A549 (cell line): ENCODE measurements at regions not wholly inside any gene's neighbourhood (a gene's known extent, or its start where the extent isn't known, plus 50 kb on each side); places are given as distances from the start of the nearest gene placed in this dataset.
A peak's percentile ranks its signal among the peaks of the same experiment; 100 is the strongest.

Source experiments
- ATAC-seq, 2 experiments: fragments of 200-7000 bp in 1 of 2; fragments of >200 bp in 1 of 2; cut with Nextera tagmentation in 1 of 2; cut with Tn5 transposase in 1 of 2; 3 replicates each; pipeline versions ENCODE4 v1.8.0 to v1.9.1; 2018 to 2020; ENCODE audit warnings: mild to moderate bottlenecking in 1 of 2, moderate library complexity in 1 of 2
- CTCF ChIA-PET: fragments of 300-600 bp; sonication (Branson Sonifier 250); formaldehyde crosslinking; extraction: SDS; loops from one replicate; lab custom pipeline; 2021; ENCODE audit warnings: antibody characterized with exemption, inconsistent platforms; lab: Yijun Ruan, JAX
- POLR2A ChIA-PET: fragments of 350-600 bp; formaldehyde crosslinking; extraction: SDS; loops from one replicate; lab custom pipeline; 2021; ENCODE audit warnings: antibody characterized with exemption, inconsistent platforms; lab: Yijun Ruan, JAX
- DNase-seq, 2 experiments: peaks; one replicate each; pipeline versions ENCODE4 v3.0.0 to v3.0.0-alpha.2; 2011 to 2016; ENCODE audit warnings: low read depth in 1 of 2, low spot score in 1 of 2
- FAIRE-seq: peaks from 2 replicates; lab custom pipeline; 2011; peaks lifted over from hg19 to GRCh38; lab: Jason Lieb, UNC
- H3K27ac ChIP-seq, 2 experiments: fragments of >200 bp; sonication (Bioruptor Twin); formaldehyde crosslinking; 3 replicates each; pipeline ENCODE4 v1.5.1; 2016 to 2017
- H3K4me1 ChIP-seq: fragments of >200 bp; sonication (Bioruptor Twin); formaldehyde crosslinking; 3 replicates; pipeline ENCODE4 v1.6.1; 2016
- H3K4me2 ChIP-seq: fragments of >200 bp; sonication (Bioruptor Twin); formaldehyde crosslinking; 3 replicates; pipeline ENCODE4 v1.6.1; 2016
- H3K4me3 ChIP-seq: fragments of >200 bp; sonication (Bioruptor Twin); formaldehyde crosslinking; 3 replicates; pipeline ENCODE4 v1.5.1; 2016
- H3K9me3 ChIP-seq: fragments of >200 bp; sonication (Bioruptor Twin); formaldehyde crosslinking; 3 replicates; pipeline ENCODE4 v1.6.1; 2016
- BHLHE40 ChIP-seq: IDR thresholded peaks from 2 replicates; pipeline ENCODE4 v1.6.1; 2012; ENCODE audit warnings: low read depth, low read length, inconsistent platforms
- CBX8 ChIP-seq: fragments of 200-600 bp; sonication (generic); IDR thresholded peaks from 2 replicates; pipeline ENCODE4 v1.6.1; 2016
- CHD2 ChIP-seq: fragments of 150-350 bp; IDR thresholded peaks from 2 replicates; pipeline ENCODE4 v1.6.1; 2014; ENCODE audit warnings: low read length; ENCODE audit not compliant: partially characterized antibody
- EHF ChIP-seq: fragments of 250-450 bp; sonication (Bioruptor Pico); IDR thresholded peaks from 2 replicates; pipeline ENCODE4 v1.5.0; 2020; ENCODE audit warnings: mild to moderate bottlenecking
- FOSB ChIP-seq: fragments of 250-450 bp; sonication (Bioruptor Pico); IDR thresholded peaks from 2 replicates; pipeline ENCODE4 v1.5.0; 2020; ENCODE audit warnings: mild to moderate bottlenecking, moderate library complexity
- FOSL2 ChIP-seq, 2 experiments: fragments of 450-650 bp in 1 of 2; fragments of >200 bp in 1 of 2; sonication (Bioruptor Twin) in 1 of 2; formaldehyde crosslinking; IDR thresholded peaks; 2 replicates each; pipeline versions ENCODE4 v1.5.0 to v1.6.1; 2016 to 2020; ENCODE audit warnings: mild to moderate bottlenecking in 1 of 2, moderate library complexity in 1 of 2
- GATA3 ChIP-seq: IDR thresholded peaks from 2 replicates; pipeline ENCODE4 v1.6.1; 2012; ENCODE audit warnings: borderline replicate concordance
- HDAC2 ChIP-seq: fragments of 200-600 bp; sonication (generic); IDR thresholded peaks from 2 replicates; pipeline ENCODE4 v1.6.1; 2016
- HOXA7 ChIP-seq: fragments of 250-450 bp; sonication (Bioruptor Pico); IDR thresholded peaks from 2 replicates; pipeline ENCODE4 v1.5.0; 2020; ENCODE audit warnings: mild to moderate bottlenecking, moderate library complexity
- JUN ChIP-seq, 2 experiments: fragments of >200 bp; sonication (Bioruptor Twin); formaldehyde crosslinking; IDR thresholded peaks; 2 replicates in 1 of 2; 3 replicates in 1 of 2; pipeline ENCODE4 v1.6.1; 2016 to 2017
- KDM1A ChIP-seq: fragments of 200-600 bp; sonication (generic); IDR thresholded peaks from 2 replicates; pipeline ENCODE4 v1.6.1; 2016; ENCODE audit warnings: low read depth, mild to moderate bottlenecking
- MAFK ChIP-seq: fragments of 450-650 bp; IDR thresholded peaks from 2 replicates; pipeline ENCODE4 v1.6.1; 2014; ENCODE audit not compliant: partially characterized antibody
- MAZ ChIP-seq: fragments of 150-350 bp; IDR thresholded peaks from 2 replicates; pipeline ENCODE4 v1.6.1; 2014; ENCODE audit warnings: antibody characterized with exemption, low read depth, low read length, borderline replicate concordance
- MYC ChIP-seq: IDR thresholded peaks from 2 replicates; pipeline ENCODE4 v1.6.1; 2012; ENCODE audit warnings: mild to moderate bottlenecking, inconsistent platforms, low read length, improper control_type of control experiment, borderline replicate concordance
- NR3C1 ChIP-seq: fragments of >200 bp; sonication (Bioruptor Twin); formaldehyde crosslinking; IDR thresholded peaks from 3 replicates; pipeline ENCODE4 v1.6.1; 2017
- PHF8 ChIP-seq: fragments of 200-600 bp; sonication (generic); IDR thresholded peaks from 2 replicates; pipeline ENCODE4 v1.6.1; 2016; ENCODE audit warnings: low read depth, mild to moderate bottlenecking, antibody characterized with exemption, moderate library complexity, borderline replicate concordance
- POLR2A ChIP-seq: IDR thresholded peaks from 2 replicates; pipeline ENCODE4 v1.6.1; 2012; ENCODE audit warnings: mild to moderate bottlenecking, low read length
- RAD21 ChIP-seq, 2 experiments: fragments of >200 bp in 1 of 2; sonication (Bioruptor Twin) in 1 of 2; formaldehyde crosslinking in 1 of 2; IDR thresholded peaks in 1 of 2; conservative IDR thresholded peaks in 1 of 2; 2 replicates in 1 of 2; 3 replicates in 1 of 2; pipeline ENCODE4 v1.6.1; 2012 to 2018; ENCODE audit warnings: inconsistent platforms in 1 of 2
- RARB ChIP-seq: fragments of 250-450 bp; sonication (Bioruptor Pico); IDR thresholded peaks from 2 replicates; pipeline ENCODE4 v1.8.0; 2021; ENCODE audit warnings: mild to moderate bottlenecking, moderate library complexity
- RCOR1 ChIP-seq: fragments of 150-350 bp; IDR thresholded peaks from 2 replicates; pipeline ENCODE4 v1.6.1; 2014; ENCODE audit warnings: antibody characterized with exemption, low read length, low read depth
- RFX5 ChIP-seq: fragments of 450-650 bp; IDR thresholded peaks from 2 replicates; pipeline ENCODE4 v1.7.1; 2014; ENCODE audit warnings: antibody characterized with exemption, mild to moderate bottlenecking, moderate library complexity
- SMC3 ChIP-seq: fragments of >200 bp; sonication (Bioruptor Twin); formaldehyde crosslinking; IDR thresholded peaks from 3 replicates; pipeline ENCODE4 v1.6.1; 2018; ENCODE audit warnings: inconsistent platforms
- SREBF2 ChIP-seq: fragments of 450-650 bp; IDR thresholded peaks from 2 replicates; pipeline ENCODE4 v1.6.1; 2014; ENCODE audit warnings: mild to moderate bottlenecking, moderate library complexity
- TFCP2L1 ChIP-seq: fragments of 250-450 bp; sonication (Bioruptor Pico); IDR thresholded peaks from 2 replicates; pipeline ENCODE4 v1.5.0; 2021; ENCODE audit warnings: mild to moderate bottlenecking
- ZFP36 ChIP-seq: fragments of 450-650 bp; IDR thresholded peaks from 2 replicates; pipeline ENCODE4 v1.6.1; 2014; ENCODE audit warnings: borderline replicate concordance; ENCODE audit not compliant: partially characterized antibody
- WGBS: methylation state at CpG from one replicate; pipeline ENCODE4 v1.1.6; 2017; ENCODE audit errors: missing lambda C conversion rate; 5-methylcytosine and 5-hydroxymethylcytosine counted together
- TF ChIP-seq, protein P1 (sequence below): fragments of 250-450 bp; sonication (Bioruptor Pico); IDR thresholded peaks from 2 replicates; pipeline ENCODE4 v1.5.0; 2021; ENCODE audit warnings: mild to moderate bottlenecking, moderate library complexity, borderline replicate concordance
- TF ChIP-seq, protein P2 (sequence below): IDR thresholded peaks from 2 replicates; pipeline ENCODE4 v1.6.1; 2012; ENCODE audit warnings: low read depth, borderline replicate concordance
- TF ChIP-seq, protein P3 (sequence below): fragments of 200-600 bp; sonication (generic); IDR thresholded peaks from 2 replicates; pipeline ENCODE4 v1.6.1; 2016; ENCODE audit warnings: antibody characterized with exemption, mild to moderate bottlenecking, moderate library complexity
- TF ChIP-seq, protein P4 (sequence below): IDR thresholded peaks from 2 replicates; pipeline ENCODE4 v1.6.1; 2012
- TF ChIP-seq, protein P5 (sequence below): fragments of >200 bp; sonication (Bioruptor Twin); formaldehyde crosslinking; IDR thresholded peaks from 3 replicates; pipeline ENCODE4 v1.6.1; 2016
- TF ChIP-seq, protein P6 (sequence below): fragments of 250-450 bp; sonication (Bioruptor Pico); IDR thresholded peaks from 2 replicates; pipeline ENCODE4 v1.5.0; 2020; ENCODE audit warnings: low read depth, mild to moderate bottlenecking, moderate library complexity

DNA sequence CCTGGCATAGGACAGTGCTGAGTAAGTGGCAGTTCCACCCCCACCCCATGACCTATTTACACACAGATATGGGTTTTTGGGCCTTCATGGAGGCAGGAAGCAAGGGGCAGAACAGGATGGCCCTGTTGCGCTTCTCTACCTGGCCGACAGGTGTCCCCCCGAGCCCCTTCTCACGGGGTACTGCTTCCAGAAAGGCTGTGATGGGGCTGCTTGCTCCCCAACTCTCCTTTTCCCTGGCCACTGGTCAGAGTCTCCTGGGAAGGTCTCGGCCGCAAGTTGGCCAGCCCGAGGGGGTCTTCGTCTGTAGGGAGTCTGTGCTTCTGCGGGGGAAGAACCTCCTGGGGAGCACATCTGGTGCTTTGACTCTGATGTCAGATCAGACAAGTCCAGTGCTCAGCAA is 139.8 kb upstream of the TNS3 start:
- H3K4me2 ChIP-seq = no peak overlapping the region
- POLR2A ChIA-PET = no interaction called here
- FAIRE-seq = no peak
- H3K9me3 ChIP-seq = no peaks in the 10 kb centered on the region
- TF ChIP-seq JUN (IDR thresholded peaks at IDR 0.05) = no peak
- no peak for TF ChIP-seq RAD21 (conservative IDR thresholded peaks at IDR 0.05 in 1 of 2, IDR thresholded peaks at IDR 0.05 in 1 of 2)
- TF ChIP-seq, protein P1, sequence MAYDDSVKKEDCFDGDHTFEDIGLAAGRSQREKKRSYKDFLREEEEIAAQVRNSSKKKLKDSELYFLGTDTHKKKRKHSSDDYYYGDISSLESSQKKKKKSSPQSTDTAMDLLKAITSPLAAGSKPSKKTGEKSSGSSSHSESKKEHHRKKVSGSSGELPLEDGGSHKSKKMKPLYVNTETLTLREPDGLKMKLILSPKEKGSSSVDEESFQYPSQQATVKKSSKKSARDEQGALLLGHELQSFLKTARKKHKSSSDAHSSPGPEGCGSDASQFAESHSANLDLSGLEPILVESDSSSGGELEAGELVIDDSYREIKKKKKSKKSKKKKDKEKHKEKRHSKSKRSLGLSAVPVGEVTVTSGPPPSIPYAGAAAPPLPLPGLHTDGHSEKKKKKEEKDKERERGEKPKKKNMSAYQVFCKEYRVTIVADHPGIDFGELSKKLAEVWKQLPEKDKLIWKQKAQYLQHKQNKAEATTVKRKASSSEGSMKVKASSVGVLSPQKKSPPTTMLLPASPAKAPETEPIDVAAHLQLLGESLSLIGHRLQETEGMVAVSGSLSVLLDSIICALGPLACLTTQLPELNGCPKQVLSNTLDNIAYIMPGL = no peak
- TF ChIP-seq MYC = no peak
- no peak for TF ChIP-seq CHD2
- no peak for TF ChIP-seq KDM1A
- TF ChIP-seq RCOR1 = no peak
- TF ChIP-seq EHF (CRISPR knock-in tag) = no peak
- no peak for TF ChIP-seq CBX8
- TF ChIP-seq RFX5 = no peak
- no peak for TF ChIP-seq HOXA7 (CRISPR knock-in tag)
- no peak for TF ChIP-seq POLR2A
- no peak for TF ChIP-seq MAFK
- TF ChIP-seq SMC3 = no peak
- TF ChIP-seq, protein P2, sequence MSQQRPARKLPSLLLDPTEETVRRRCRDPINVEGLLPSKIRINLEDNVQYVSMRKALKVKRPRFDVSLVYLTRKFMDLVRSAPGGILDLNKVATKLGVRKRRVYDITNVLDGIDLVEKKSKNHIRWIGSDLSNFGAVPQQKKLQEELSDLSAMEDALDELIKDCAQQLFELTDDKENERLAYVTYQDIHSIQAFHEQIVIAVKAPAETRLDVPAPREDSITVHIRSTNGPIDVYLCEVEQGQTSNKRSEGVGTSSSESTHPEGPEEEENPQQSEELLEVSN = no peak
- no peak for TF ChIP-seq PHF8
- no peak for TF ChIP-seq MAZ
- TF ChIP-seq, all 56 proteins: peak for 0
- WGBS = 86% methylated on average over 9 of the region's 9 CpGs
- no peak overlapping the region for H3K4me3 ChIP-seq
- peaks cover 17% of the 10 kb centered on the region for H3K4me1 ChIP-seq
- no peak for ATAC-seq
- CTCF ChIA-PET = no interaction called here
- peak overlapping the region in 1 of 2 experiments; percentile 50; a peak in 2 of 6 replicates for H3K27ac ChIP-seq
- no peak for DNase-seq

DNA sequence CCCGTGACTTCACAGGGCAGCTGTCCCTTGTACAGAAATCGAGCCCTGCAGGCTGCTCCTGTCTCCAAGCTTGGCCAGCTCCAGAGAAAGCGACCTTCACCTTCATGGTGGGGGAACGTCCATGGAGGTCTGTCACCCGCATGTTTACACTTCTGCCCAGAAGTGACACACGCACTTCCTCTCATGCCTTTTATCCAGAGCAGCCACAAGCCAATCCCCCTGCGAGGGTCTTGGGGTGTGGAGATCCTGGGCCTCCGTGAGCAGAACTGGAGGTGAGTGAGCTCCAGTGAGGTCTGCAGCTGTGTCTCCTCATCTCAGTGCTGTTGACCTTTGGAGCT is 139.0 kb upstream of the TNS3 start:
- Histone ChIP-seq H3K27ac (peak overlapping the region in 1 of 2 experiments; percentile 50; a peak in 3 of 6 replicates), H3K4me1 (peaks cover 17% of the 10 kb centered on the region), H3K9me3 (no peaks in the 10 kb centered on the region), H3K4me3 (no peak overlapping the region), H3K4me2 (no peak overlapping the region)
- CTCF ChIA-PET = no interaction called here
- DNase-seq = no peak
- FAIRE-seq = no peak
- TF ChIP-seq SREBF2 (no peak), JUN (IDR thresholded peaks at IDR 0.05) (no peak), PHF8 (no peak), HDAC2 (no peak), RARB (CRISPR knock-in tag) (no peak), EHF (CRISPR knock-in tag) (no peak), MYC (no peak), FOSB (no peak), ZFP36 (no peak), BHLHE40 (no peak), GATA3 (no peak), RFX5 (no peak), FOSL2 (IDR thresholded peaks at IDR 0.05) (no peak), FOSL2 (CRISPR knock-in tag; IDR thresholded peaks at IDR 0.05) (no peak), NR3C1 (no peak), TFCP2L1 (CRISPR knock-in tag) (no peak)
- TF ChIP-seq, protein P3, sequence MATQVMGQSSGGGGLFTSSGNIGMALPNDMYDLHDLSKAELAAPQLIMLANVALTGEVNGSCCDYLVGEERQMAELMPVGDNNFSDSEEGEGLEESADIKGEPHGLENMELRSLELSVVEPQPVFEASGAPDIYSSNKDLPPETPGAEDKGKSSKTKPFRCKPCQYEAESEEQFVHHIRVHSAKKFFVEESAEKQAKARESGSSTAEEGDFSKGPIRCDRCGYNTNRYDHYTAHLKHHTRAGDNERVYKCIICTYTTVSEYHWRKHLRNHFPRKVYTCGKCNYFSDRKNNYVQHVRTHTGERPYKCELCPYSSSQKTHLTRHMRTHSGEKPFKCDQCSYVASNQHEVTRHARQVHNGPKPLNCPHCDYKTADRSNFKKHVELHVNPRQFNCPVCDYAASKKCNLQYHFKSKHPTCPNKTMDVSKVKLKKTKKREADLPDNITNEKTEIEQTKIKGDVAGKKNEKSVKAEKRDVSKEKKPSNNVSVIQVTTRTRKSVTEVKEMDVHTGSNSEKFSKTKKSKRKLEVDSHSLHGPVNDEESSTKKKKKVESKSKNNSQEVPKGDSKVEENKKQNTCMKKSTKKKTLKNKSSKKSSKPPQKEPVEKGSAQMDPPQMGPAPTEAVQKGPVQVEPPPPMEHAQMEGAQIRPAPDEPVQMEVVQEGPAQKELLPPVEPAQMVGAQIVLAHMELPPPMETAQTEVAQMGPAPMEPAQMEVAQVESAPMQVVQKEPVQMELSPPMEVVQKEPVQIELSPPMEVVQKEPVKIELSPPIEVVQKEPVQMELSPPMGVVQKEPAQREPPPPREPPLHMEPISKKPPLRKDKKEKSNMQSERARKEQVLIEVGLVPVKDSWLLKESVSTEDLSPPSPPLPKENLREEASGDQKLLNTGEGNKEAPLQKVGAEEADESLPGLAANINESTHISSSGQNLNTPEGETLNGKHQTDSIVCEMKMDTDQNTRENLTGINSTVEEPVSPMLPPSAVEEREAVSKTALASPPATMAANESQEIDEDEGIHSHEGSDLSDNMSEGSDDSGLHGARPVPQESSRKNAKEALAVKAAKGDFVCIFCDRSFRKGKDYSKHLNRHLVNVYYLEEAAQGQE = no peak
- TF ChIP-seq, protein P4, sequence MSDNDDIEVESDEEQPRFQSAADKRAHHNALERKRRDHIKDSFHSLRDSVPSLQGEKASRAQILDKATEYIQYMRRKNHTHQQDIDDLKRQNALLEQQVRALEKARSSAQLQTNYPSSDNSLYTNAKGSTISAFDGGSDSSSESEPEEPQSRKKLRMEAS = no peak
- TF ChIP-seq, protein P2 = no peak
- TF ChIP-seq, protein P5, sequence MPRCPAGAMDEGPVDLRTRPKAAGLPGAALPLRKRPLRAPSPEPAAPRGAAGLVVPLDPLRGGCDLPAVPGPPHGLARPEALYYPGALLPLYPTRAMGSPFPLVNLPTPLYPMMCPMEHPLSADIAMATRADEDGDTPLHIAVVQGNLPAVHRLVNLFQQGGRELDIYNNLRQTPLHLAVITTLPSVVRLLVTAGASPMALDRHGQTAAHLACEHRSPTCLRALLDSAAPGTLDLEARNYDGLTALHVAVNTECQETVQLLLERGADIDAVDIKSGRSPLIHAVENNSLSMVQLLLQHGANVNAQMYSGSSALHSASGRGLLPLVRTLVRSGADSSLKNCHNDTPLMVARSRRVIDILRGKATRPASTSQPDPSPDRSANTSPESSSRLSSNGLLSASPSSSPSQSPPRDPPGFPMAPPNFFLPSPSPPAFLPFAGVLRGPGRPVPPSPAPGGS = no peak
- TF ChIP-seq, protein P6, sequence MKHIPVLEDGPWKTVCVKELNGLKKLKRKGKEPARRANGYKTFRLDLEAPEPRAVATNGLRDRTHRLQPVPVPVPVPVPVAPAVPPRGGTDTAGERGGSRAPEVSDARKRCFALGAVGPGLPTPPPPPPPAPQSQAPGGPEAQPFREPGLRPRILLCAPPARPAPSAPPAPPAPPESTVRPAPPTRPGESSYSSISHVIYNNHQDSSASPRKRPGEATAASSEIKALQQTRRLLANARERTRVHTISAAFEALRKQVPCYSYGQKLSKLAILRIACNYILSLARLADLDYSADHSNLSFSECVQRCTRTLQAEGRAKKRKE (CRISPR knock-in tag) = no peak
- WGBS = 92% methylated on average over 8 of the region's 8 CpGs
- ATAC-seq = no peak
- POLR2A ChIA-PET = interaction anchor here (0.5 kb wide), 1 partner anchor 26 kb away, joined by 4 read pairs; no protein-coding TSS in a partner anchor
